ENCODE measurements at regions not wholly inside any gene's neighbourhood (a gene's known extent, or its start where the extent isn't known, plus 50 kb on each side); places are given as distances from the start of the nearest gene placed in this dataset.
A peak's percentile ranks its signal among the peaks of the same experiment; 100 is the strongest.

DNA sequence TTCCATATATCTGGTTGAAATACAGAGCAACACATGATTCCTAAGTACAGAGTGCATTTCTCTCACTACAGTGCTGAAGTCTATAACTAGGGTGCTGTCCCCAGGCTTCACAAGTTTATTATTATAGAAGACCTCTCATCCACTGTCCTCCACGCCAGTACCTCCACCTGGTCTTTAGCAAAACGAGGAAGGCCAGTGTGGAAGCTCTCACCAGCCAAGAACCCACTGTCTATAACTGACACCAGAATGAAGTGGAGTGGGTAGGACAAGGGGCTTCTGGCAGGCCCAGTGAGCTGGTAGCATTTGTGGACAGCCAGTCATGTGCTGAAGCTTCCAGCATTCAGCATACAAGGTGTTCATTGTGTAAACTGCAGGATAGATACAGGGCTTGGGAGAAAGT is 430.7 kb downstream of the GADD45G start:
- no peak for DNase-seq (ENCODE audit: extremely low read depth in 1 of 2, low read depth in 1 of 2)

DNA sequence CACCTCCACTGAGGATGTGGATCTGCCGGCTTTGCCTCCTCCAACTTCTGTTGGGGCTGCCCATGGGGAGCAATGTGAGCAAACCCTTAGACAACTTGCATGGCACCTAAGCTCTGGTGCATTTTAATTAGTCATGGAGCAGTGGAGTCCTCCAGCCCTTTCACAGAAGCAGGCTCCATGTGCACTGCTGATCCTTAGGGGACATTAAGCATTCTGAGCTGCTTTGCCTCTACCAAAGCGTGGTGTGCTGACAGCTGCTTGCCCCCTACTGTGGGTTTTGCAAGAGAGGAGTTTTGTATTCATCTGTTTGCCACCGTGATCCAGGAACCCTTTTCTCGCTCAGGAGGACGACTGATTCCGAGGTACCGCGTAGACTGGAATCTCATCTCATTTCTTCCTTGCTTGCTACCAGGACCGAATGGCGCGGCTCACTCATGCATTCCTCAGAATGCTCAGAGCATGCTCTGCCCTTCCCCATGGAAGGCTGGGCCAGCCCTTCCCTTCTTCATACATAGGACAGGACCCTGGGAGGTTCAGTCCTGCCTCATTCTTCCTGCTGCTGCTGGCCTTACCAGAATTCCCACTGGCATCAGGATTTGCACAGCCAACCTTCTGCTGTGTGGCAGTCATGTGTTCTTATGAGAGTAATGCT is 432.5 kb downstream of the GADD45G start:
- no peak for DNase-seq (ENCODE audit: extremely low read depth in 1 of 2, low read depth in 1 of 2)

DNA sequence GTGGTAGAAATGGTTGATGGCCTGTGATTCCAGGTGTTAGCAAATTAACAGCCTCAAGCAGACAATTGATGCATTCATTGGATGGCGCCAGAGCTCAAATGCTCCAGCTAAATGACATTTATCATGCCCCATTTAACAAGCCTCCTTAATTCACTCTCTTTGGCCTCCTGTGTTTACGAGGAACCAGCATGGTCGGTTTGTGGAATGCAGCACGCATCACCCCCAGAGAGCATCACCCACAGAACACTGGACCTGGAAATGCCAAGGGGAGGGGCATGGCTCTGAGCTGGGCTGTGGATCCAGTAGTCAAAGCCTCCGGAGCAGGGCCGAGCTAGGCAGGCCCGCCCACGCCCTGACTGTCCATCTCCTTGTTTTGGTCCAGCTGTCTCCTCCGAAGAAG is 434.0 kb downstream of the GADD45G start:
- DNase-seq (ENCODE audit: extremely low read depth in 1 of 2, low read depth in 1 of 2) = no peak

DNA sequence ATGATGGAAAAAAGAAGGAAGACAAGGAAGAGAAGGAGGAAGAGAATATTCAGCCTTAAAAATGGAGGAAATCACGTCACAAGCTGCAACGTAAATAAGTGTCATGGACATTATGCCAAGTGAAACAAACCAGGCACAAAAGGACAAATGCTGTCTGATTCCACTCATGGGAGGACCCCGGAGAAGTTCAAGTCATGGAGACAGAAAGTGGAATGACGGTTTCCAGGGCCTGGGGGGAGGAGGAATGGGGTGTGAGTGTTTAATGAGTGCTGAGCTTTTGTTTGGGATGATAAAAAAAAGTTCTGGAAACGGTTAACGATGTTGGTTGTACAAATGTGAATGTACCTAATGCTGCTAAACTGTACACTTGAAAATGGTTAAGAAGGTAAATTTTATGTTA is 439.5 kb downstream of the GADD45G start:
- no peak for DNase-seq (ENCODE audit: extremely low read depth in 1 of 2, low read depth in 1 of 2)

DNA sequence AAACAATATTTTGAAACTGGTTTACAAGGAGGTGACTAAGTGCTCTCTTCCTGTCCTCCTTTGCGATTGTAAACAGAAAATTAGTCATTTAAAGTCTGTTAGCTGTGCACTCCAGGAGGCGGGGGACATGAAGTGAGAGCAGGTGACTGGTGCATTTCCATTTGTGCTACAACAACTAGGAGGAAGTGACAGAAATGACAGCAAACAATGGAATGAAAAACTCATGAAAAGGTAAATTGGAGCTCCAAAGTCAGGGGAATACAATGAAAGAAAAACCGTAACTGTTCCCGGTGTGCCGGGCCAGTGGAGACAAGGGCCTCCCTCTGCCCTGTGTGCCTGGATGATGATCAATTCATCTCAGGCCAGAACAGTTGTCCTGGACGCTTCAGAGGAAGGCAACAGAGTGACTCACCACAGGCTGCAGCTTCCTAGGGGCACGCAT is 439.9 kb downstream of the GADD45G start:
- peak in 1 of 2 donors; percentile 7 for DNase-seq (ENCODE audit: extremely low read depth in 1 of 2, low read depth in 1 of 2)

DNA sequence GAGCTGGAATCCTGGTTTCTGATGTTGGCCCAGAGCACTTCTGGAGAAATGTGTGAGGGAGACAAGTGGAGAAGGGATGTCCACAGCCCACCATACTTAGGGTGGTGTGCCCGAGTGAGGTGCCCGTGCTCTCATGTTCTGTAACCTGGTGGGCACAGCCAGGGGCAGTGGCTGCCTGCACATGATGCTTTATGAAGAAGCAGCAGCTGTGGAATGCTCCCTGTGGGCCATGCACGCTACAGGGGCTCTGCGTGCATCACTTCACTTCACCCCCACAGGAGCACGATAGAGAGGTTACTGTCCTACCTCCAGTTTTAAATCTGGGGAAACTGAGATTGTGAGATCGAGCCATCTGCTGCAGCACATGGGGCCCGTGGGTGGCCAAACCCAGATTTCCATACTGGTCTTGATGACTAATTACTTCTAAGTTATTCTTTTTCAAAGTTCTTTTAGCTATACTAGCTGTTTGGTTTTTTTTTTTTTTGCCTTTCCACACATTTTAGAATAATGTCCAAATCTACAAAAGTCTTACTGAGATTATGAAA is 441.6 kb downstream of the GADD45G start:
- peak in 1 of 2 donors; percentile 18 for DNase-seq (ENCODE audit: extremely low read depth in 1 of 2, low read depth in 1 of 2)

DNA sequence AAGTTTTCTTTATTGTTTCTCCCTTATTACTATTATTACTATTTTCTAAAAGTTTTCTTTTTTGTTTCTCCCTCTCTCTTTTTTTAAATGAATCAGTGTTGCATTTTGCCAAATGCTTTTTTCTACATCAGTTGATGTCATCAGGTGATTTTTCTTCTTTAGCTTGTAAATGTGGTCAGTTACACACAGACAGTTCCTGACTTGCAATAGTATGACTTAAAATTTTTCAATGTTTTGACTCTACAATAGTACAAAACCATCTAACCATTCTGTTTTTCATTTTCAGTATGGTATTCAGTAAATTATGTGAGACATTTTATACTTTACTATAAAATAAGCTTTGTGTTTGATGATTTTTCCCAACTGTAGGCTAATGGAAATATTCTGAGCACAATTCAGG is 443.0 kb downstream of the GADD45G start:
- DNase-seq (ENCODE audit: extremely low read depth in 1 of 2, low read depth in 1 of 2) = no peak

DNA sequence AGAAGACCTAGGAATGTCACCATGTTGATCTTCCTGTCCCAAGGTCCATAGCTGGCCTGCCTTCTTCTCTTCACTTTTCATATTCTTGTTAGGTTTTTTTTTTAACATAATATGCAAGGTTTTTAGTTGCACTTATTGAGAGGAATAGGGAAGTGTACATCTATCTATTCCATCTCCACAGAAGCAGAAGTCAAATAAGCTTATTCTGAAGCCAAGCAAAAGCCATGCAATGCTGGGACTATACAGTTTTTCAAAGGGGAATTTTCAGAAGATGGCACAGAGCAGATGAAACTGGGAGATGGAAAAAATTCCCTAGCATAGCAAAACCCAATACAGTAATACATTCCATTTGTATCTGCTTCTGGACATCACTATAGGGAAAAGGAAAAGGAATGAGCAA is 447.6 kb downstream of the GADD45G start:
- no peak for DNase-seq (ENCODE audit: extremely low read depth in 1 of 2, low read depth in 1 of 2)

DNA sequence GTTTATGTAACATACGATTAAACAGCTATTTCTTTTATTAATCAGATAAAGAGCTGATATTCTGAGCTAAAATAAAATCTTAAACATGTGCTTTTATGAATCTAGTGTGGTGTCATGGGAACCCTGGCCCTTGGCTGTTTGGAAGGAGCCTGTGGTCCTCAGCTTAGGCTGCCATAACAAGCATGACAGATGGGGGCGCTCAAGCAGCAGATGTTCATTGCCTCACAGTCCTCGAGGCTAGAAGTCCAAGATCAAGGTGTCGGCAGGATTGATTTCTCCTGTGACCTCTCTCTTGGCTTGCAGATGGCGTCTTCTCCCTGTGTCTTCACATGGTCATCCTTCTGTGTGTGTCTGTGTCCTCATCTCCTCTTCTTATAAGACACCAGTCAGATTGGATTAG is 448.2 kb downstream of the GADD45G start:
- peak in 1 of 2 donors; percentile 8 for DNase-seq (ENCODE audit: extremely low read depth in 1 of 2, low read depth in 1 of 2)

DNA sequence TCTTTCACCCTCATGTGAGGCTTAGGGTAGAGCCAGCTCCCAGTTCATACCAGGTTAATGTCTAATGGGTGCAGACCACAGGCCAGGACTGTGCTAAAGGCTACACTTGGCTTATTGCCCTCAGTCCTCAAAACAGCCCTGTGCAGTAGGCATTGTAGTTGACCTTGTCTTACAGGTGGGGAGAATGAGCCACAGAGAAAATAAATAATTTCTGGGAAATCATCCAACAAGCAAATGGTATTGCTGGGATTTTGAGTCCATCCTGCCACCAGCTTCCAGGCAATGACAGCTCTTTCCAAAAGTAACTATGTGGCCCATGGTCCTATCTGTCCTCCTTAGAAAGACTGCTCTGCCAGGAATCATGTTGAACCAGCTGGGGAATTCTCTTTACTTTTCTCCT is 450.0 kb downstream of the GADD45G start:
- no peak for DNase-seq (ENCODE audit: extremely low read depth in 1 of 2, low read depth in 1 of 2)

DNA sequence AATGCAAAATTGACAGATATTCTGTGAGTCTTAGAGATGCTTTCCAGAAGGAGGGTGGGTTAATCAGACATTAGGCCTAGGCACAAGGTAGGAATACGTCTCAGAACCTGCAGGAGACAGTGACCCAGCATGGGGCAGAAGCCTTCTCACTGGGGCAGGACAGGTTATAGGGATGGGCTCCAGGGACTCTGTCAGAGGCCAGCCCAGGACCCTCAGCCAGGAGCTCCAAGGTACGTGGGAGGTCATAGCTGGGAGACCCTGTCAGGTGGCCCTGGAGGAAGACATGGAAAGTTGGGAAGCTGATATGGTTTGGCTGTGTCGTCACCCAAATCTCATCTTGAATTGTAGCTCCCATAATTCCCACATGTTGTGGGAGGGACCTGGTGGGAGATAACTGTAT is 450.4 kb downstream of the GADD45G start:
- DNase-seq (ENCODE audit: extremely low read depth in 1 of 2, low read depth in 1 of 2) = no peak

DNA sequence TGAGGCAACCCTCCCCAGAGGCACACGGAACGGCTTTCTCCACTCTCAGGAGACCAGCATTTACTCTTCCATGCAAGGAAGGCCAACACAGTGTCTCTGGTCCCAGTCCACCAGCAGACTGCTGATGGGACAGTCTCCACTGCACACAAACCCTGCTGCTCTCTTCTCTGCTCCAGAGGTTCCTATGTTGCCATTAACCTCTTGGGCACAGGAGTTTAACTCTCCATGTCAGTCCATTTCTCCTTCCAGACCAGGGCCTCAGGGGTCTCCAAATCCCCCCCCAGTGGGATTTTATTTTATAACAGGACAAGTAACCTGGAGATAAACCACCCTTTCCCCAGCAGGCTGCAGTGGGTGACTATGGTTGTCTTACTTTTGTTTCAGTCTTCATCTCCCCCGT is 452.5 kb downstream of the GADD45G start:
- no peak for DNase-seq (ENCODE audit: extremely low read depth in 1 of 2, low read depth in 1 of 2)

DNA sequence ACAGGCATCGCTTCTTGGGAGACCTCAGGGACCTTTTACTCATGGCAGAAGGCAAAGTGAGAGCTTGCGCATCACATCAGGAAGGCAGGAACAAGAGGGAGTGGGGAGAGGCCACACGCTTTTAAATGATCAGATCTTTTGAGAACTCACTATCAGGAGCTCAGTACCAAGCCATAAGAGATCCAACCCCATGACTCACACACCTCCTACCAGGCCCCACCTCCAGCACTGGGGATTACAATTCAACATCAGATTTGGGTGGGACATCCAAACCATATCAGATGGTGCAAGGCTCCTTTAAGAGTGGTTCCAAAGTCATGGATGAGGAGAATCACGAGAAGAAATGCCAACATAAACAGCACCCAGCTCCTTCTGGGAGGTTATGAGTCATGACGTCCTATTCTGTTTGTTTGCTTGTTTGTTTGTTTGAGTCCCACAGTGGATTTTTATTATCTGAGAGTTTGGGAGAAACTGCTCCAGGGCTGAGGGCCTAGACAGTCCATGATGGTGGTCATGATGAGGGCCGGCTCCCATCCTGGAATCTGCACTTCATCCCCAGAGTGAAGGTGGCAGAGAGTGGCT is 453.5 kb downstream of the GADD45G start:
- no peak for DNase-seq (ENCODE audit: extremely low read depth in 1 of 2, low read depth in 1 of 2)

DNA sequence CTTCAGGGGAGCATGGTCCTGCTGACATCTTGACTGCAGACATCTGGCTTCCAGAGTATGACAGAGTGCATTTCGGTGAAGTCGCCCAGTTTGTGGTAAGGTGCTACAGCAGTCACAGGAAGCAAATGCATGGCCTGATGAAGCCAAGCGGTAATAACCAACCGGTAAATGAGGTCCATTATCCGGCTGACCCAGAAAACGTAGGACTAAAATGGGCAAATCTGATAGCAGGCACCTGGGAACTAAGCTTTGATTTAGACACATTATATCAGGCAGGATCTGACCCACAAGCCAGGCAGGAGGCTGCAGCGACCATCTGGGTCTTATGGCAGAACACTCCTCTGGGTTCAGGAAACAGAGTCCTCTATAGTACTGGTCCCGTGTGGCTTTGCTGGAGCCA is 454.6 kb downstream of the GADD45G start:
- DNase-seq (ENCODE audit: extremely low read depth in 1 of 2, low read depth in 1 of 2) = no peak

DNA sequence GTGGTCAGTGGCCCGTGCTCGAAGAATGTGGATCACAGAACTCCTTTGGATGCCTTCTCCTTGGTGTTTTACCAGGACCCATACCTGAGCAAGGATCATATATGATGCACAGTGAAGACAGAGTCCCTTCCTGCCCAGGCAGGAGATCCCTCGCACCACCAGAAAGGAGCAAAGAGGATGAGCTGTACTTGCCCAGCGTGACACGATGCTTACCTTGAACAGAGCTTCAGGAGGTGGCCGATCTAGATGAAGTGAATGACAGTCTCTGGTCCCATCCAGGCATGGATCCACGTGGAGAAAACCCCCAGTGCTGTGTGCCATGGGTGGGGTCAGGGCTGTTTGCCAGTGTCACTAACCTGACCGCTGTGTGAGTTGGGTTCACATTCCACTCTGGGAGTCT is 455.4 kb downstream of the GADD45G start:
- no peak for DNase-seq (ENCODE audit: extremely low read depth in 1 of 2, low read depth in 1 of 2)

DNA sequence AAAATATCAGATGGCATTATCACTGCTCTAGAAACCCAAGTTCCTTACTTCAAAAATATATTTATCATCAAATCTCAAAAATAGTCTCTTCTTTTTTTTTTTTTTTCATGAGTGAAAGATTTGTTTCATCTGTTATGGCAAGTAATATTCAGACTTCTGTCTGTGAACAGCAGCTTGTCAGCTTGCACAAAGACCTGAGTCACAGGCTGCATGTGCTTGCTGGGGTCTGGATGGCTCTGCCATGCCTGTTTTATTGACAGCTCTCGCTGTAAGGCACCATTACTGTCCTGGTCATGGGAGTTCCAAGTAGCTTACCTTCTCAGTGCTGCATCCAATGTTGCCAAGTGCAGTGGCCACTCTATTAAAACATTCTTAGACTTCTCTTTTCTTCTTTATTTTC is 456.4 kb downstream of the GADD45G start:
- DNase-seq (ENCODE audit: extremely low read depth in 1 of 2, low read depth in 1 of 2) = no peak

DNA sequence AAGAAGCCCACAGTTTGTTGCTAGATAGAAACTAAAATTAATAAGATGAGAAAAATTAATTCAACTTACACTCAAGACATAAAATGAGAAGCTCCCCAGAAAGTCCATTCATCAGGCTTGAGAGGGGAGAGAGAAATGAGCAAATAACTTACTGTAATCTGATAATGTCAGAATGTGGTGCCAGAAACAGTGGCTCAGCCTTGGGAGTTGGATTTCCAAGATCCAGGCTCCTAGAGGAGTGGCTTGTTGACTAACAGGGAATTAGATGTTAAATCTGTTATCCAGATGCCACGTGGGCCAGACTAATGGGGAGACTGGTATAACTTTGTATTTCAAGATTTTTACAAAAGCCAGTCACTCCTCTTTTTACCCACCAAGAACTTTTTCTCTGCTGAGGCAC is 458.2 kb downstream of the GADD45G start:
- DNase-seq (ENCODE audit: extremely low read depth in 1 of 2, low read depth in 1 of 2) = no peak

DNA sequence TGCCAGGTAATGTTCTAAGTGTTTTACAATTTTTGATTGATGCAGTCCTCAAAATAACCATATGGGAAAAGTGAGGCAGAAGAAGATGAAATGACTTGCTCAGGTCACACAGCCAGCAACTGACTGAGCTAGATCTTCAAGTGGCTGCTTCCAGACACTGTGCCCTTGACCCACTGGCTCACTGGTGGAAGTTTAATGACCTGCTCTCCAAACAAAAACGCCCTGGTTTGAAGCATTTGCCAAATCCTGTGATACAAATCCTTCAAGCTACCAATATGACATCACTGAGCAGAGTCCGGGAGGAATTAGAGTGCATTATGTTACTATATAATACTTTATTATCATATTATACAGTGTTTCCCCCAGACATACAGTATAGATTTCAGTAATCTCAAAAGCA is 459.4 kb downstream of the GADD45G start:
- no peak for DNase-seq (ENCODE audit: extremely low read depth in 1 of 2, low read depth in 1 of 2)

DNA sequence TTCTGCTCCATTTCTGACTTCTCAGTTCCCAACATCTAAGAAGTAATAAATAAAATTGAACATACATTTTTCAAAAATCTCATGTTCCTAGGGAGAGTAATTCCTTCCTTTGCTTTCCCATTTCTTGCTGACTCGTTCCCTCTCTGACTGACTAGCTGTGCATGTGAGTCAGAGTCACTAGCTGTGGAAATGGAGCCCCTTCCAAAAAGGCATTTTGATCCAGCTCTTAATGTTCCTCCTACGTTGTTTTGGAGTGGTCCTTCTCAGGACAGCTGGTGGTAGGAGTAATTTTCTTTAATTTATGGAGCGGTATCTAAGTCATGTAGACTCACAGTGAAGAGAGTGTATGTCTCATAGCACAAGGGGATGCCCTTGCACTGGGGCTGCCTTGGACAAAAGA is 460.2 kb downstream of the GADD45G start:
- no peak for DNase-seq (ENCODE audit: extremely low read depth in 1 of 2, low read depth in 1 of 2)

DNA sequence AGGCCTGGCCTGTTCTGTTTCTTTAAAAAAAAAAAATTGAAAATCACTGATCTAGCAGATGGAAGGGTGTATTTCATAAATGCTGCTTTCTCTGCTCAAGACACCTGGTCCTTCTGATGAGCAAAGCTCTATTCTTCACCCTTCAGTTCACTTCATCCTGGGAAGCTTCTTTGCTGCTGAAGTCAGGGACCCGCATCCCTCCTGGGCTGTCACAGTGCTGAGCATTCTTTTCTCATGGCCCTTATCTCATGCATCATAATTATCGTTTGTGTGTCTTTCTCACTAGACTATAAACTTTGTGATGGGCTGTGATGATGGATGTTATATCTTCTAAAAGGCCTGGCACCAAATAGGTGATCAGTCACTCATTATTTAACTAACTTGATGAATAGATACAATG is 461.0 kb downstream of the GADD45G start:
- DNase-seq (ENCODE audit: extremely low read depth in 1 of 2, low read depth in 1 of 2) = no peak

DNA sequence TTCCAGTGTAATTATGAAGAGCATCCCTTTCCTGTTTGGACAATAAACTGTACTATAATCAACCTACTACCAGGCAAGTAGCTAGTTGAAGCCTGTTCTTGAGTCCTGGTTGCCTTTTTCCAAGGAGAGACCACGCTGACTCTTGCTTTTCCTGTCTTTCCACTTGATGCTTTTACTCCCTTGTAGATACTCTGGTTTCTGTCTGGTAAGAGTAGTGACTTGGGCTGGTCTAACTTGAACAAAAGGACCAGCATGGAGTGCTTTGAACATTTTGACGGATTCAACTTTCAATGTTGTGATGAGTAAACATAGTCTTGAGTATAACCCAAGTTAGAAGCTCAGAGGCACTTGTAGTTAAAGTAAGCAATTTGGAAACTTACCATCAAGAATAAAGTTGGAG is 464.3 kb downstream of the GADD45G start:
- DNase-seq (ENCODE audit: extremely low read depth in 1 of 2, low read depth in 1 of 2) = no peak

DNA sequence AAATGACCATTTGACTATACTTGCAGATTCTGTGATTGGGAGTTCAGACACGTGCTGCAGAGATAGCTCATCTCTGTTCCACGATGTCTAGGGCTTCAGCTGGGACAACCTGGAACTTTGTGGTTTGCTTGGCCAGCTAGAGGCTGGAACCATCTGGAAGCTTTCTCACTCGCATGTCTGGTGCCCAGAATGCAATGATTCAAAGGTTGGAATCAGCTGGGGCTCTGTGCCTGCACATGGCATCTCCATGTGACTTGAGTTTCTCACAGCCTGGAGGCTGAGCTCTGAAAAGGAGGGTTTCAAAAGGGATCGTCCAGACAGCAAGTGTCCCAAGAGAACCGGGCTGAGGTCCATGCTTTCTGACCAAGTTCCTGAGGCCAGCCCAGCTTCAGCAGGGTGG is 465.2 kb downstream of the GADD45G start:
- no peak for DNase-seq (ENCODE audit: extremely low read depth in 1 of 2, low read depth in 1 of 2)

DNA sequence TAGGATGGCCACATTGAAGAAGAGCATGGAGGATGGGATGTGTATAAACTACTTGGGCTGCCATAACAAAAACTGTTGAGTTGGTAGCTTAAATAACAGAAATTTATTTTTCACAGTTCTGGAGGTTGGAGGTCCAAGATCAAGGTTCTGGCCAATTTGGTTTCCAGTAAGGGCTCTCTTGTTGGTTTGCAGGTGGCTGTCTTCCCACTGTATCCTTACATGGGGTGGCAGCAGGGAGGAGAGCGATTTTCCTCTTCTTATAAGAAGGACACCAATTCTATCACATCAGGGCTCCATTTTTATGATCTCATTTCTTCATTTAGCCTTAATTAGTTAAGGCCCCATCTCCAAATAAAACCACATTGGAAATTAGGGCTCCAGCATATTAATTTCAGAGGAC is 465.7 kb downstream of the GADD45G start:
- DNase-seq (ENCODE audit: extremely low read depth in 1 of 2, low read depth in 1 of 2) = no peak

Measured in stimulated activated CD8-positive, alpha-beta memory T cell treated with anti-CD3 and anti-CD28 coated beads, Interleukin-7, amount 100 ng/mL, for 48 hours (primary cell).